HG02588 (cell line): ENCODE measurements at regions not wholly inside any gene's neighbourhood (a gene's known extent, or its start where the extent isn't known, plus 50 kb on each side); places are given as distances from the start of the nearest gene placed in this dataset.

Experiments used
- ATAC-seq: cut with Tn5 transposase; IDR thresholded peaks from one replicate; pipeline ENCODE4 v1.9.1; 2021; ENCODE audit warnings: mild to moderate bottlenecking, moderate library complexity; ENCODE audit not compliant: unreplicated experiment

GRCh38 chr13:34103854-34104253 lies 285.9 kb downstream of the RFC3 start:
- no peak for ATAC-seq

- no peak for ATAC-seq
Observed at GRCh38 chr13:34104853-34105252, 286.9 kb downstream of the RFC3 start.

- no peak for ATAC-seq
Observed at GRCh38 chr13:34107806-34108205, 289.9 kb downstream of the RFC3 start.

GRCh38 chr13:34108410-34108809 lies 290.5 kb downstream of the RFC3 start:
- ATAC-seq: no peak

- ATAC-seq: no peak
Observed at GRCh38 chr13:34114581-34114980, 296.6 kb downstream of the RFC3 start.

- no peak for ATAC-seq
Observed at GRCh38 chr13:34116651-34117050, 298.7 kb downstream of the RFC3 start.

- no peak for ATAC-seq
Observed at GRCh38 chr13:34124666-34125306, 306.8 kb downstream of the RFC3 start.

- no peak for ATAC-seq
Observed at GRCh38 chr13:34127523-34127922, 309.6 kb downstream of the RFC3 start.

GRCh38 chr13:34128661-34129060 lies 310.7 kb downstream of the RFC3 start:
- no peak for ATAC-seq

GRCh38 chr13:34129436-34129835 lies 311.5 kb downstream of the RFC3 start:
- no peak for ATAC-seq

- ATAC-seq: no peak
Observed at GRCh38 chr13:34137200-34137599, 319.3 kb downstream of the RFC3 start.

- ATAC-seq: no peak
Observed at GRCh38 chr13:34139660-34140227, 321.8 kb downstream of the RFC3 start.

- no peak for ATAC-seq
Observed at GRCh38 chr13:34143637-34144036, 325.7 kb downstream of the RFC3 start.

GRCh38 chr13:34144142-34144541 lies 326.2 kb downstream of the RFC3 start:
- no peak for ATAC-seq

GRCh38 chr13:34145061-34145460 lies 327.1 kb downstream of the RFC3 start:
- ATAC-seq: no peak

GRCh38 chr13:34148359-34148758 lies 330.4 kb downstream of the RFC3 start:
- no peak for ATAC-seq

- ATAC-seq: no peak
Observed at GRCh38 chr13:34151885-34152284, 333.9 kb downstream of the RFC3 start.

GRCh38 chr13:34152409-34152808 lies 334.5 kb downstream of the RFC3 start:
- no peak for ATAC-seq

- ATAC-seq: no peak
Observed at GRCh38 chr13:34152996-34153395, 335.0 kb downstream of the RFC3 start.

- ATAC-seq: no peak
Observed at GRCh38 chr13:34153428-34154180, 335.7 kb downstream of the RFC3 start.

- no peak for ATAC-seq
Observed at GRCh38 chr13:34155931-34156607, 338.1 kb downstream of the RFC3 start.
